ENCODE measurements at regions not wholly inside any gene's neighbourhood (a gene's known extent, or its start where the extent isn't known, plus 50 kb on each side); places are given as distances from the start of the nearest gene placed in this dataset.

DNA sequence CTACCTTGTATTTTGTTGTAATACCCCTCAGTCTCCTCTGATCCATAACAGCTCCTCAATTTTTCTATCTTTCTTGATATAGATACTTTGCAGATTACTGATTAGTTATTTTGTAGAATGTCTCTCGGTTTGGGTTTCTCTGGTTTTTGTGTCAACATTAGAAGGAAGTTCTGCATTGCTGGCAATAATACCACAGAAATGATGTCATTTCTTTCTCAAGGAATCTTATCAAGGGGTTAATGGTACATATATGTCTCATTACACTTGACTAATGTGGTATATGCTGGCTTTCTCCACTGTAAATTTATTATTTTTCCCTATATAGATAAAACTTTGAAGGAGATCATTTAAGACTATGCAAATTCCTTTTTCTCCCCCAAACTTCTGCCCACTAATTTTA is 183.6 kb upstream of the DKK2 start:
- DNase-seq: no peak
- Histone ChIP-seq H3K27ac (no peak overlapping the region), H3K9me3 (no peaks in the 10 kb centered on the region), H3K36me3 (no peaks in the 10 kb centered on the region), H3K27me3 (no peaks in the 10 kb centered on the region), H3K4me1 (no peaks in the 10 kb centered on the region), H3K4me3 (replicated peaks in 1 of 3) (no peak overlapping the region)
- 67 to 77% methylated on average over 1 of the region's 1 CpG for WGBS, 2 donors
- TF ChIP-seq POLR2A (IDR thresholded peaks at IDR 0.05): no peak
- TF ChIP-seq, protein P1, sequence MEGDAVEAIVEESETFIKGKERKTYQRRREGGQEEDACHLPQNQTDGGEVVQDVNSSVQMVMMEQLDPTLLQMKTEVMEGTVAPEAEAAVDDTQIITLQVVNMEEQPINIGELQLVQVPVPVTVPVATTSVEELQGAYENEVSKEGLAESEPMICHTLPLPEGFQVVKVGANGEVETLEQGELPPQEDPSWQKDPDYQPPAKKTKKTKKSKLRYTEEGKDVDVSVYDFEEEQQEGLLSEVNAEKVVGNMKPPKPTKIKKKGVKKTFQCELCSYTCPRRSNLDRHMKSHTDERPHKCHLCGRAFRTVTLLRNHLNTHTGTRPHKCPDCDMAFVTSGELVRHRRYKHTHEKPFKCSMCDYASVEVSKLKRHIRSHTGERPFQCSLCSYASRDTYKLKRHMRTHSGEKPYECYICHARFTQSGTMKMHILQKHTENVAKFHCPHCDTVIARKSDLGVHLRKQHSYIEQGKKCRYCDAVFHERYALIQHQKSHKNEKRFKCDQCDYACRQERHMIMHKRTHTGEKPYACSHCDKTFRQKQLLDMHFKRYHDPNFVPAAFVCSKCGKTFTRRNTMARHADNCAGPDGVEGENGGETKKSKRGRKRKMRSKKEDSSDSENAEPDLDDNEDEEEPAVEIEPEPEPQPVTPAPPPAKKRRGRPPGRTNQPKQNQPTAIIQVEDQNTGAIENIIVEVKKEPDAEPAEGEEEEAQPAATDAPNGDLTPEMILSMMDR (IDR thresholded peaks at IDR 0.05): no peak
- intact Hi-C loops (cut with DNase I): no loop called here

DNA sequence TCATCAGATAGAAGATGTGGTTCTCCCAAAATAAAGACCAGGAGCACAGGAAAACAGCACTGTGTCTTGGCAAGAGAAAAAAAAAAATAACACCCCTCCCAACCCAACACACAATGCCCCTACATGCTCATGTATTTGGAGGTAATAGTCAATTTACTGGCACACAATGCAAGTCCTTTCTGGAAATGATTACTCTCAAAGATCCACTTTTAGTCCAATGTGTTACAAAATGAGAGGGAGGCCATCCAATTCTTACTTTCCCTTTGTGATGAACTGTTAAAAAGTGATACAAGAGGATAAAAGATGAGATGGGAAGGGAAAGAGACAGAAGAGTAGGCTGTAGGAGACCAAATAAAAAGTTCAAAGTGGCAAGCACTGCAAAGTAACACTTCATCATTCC is 180.3 kb upstream of the DKK2 start:
- H3K4me3 ChIP-seq (replicated peaks in 1 of 3): no peak overlapping the region
- intact Hi-C loops (cut with DNase I): no loop called here
- DNase-seq: no peak
- no peaks in the 10 kb centered on the region for H3K27me3 ChIP-seq
- TF ChIP-seq, protein P1 (IDR thresholded peaks at IDR 0.05): no peak
- TF ChIP-seq POLR2A (IDR thresholded peaks at IDR 0.05): no peak
- no peak overlapping the region for H3K27ac ChIP-seq
- no peaks in the 10 kb centered on the region for H3K36me3 ChIP-seq
- H3K4me1 ChIP-seq: no peaks in the 10 kb centered on the region
- no peaks in the 10 kb centered on the region for H3K9me3 ChIP-seq

DNA sequence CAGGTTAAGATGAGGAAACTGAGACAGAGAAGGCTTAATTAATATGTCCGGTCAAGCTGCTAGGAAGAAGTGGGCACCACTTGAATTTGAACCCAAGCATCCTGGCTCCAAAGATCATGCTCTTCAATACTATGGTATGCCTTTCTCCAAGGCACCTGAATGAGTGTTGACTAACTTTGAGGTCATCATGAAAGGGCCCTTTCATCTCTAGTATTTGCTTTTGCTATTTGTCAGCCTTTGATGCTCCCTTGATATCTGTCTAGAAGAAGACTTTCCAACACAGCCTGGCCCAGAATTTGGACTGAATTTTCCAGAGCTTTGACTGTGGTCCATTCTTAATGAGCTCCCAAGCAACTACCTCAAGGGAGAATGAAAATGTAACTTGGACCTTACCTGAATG is 179.1 kb upstream of the DKK2 start:
- no peak for DNase-seq
- no peaks in the 10 kb centered on the region for H3K4me1 ChIP-seq
- 88 to 100% methylated on average over 1 of the region's 1 CpG for WGBS, 2 donors
- H3K27me3 ChIP-seq: no peaks in the 10 kb centered on the region
- H3K4me3 ChIP-seq (replicated peaks in 1 of 3): no peak overlapping the region
- no peaks in the 10 kb centered on the region for H3K36me3 ChIP-seq
- intact Hi-C loops (cut with DNase I): no loop called here
- TF ChIP-seq POLR2A (IDR thresholded peaks at IDR 0.05): no peak
- H3K9me3 ChIP-seq: no peaks in the 10 kb centered on the region
- no peak overlapping the region for H3K27ac ChIP-seq

DNA sequence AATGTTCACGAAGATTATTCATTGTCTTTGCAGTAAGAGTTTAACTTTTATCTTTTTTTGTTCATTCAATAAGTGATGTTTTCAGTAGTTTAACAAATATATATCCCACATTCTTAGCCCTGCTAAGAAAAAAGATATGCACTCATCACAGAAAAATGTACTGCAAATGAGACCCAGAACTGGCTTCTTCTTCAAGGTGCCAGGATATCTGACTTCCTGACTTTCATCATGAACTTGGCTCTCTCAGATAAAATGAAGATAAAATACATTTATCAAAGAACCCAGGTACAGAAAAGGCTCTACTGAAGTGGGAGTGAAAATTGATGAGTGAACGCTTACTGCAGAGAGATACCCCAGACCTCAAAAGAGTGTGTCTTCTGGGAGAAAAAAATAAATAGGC is 177.8 kb upstream of the DKK2 start:
- intact Hi-C loops (cut with DNase I): no loop called here
- H3K27me3 ChIP-seq: no peaks in the 10 kb centered on the region
- no peak for DNase-seq
- no peaks in the 10 kb centered on the region for H3K4me1 ChIP-seq
- WGBS, 2 donors: 89 to 94% methylated on average over 2 of the region's 2 CpGs
- H3K4me3 ChIP-seq (replicated peaks in 1 of 3): no peak overlapping the region
- H3K9me3 ChIP-seq: no peaks in the 10 kb centered on the region
- no peaks in the 10 kb centered on the region for H3K36me3 ChIP-seq
- TF ChIP-seq, protein P1 (IDR thresholded peaks at IDR 0.05): no peak
- TF ChIP-seq POLR2A (IDR thresholded peaks at IDR 0.05): no peak
- no peak overlapping the region for H3K27ac ChIP-seq

DNA sequence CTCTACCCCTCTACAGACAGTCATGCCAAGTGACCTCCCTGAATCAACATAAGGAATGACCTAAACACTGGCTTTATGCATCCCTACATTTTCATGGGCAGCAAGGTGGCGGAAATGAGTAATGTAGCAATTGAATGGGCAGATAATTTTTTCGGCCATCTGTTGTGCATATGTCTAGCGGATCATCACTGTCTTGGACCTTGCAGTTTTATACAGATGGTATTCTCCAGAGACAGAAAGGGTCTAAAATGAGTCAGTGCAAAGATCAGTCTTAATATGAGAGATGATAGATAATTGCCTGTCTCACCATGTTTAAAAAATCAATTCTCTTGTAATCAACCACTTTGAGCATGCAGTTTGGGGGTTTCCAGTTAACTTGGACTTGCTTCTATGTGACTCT is 177.3 kb upstream of the DKK2 start:
- Histone ChIP-seq H3K27ac (no peak overlapping the region), H3K9me3 (no peaks in the 10 kb centered on the region), H3K36me3 (no peaks in the 10 kb centered on the region), H3K4me1 (no peaks in the 10 kb centered on the region), H3K27me3 (no peaks in the 10 kb centered on the region), H3K4me3 (replicated peaks in 1 of 3) (no peak overlapping the region)
- WGBS, 2 donors: 96 to 97% methylated on average over 3 of the region's 3 CpGs
- intact Hi-C loops (cut with DNase I): no loop called here
- no peak for DNase-seq
- TF ChIP-seq POLR2A (IDR thresholded peaks at IDR 0.05): no peak
- TF ChIP-seq, protein P1 (IDR thresholded peaks at IDR 0.05): no peak

DNA sequence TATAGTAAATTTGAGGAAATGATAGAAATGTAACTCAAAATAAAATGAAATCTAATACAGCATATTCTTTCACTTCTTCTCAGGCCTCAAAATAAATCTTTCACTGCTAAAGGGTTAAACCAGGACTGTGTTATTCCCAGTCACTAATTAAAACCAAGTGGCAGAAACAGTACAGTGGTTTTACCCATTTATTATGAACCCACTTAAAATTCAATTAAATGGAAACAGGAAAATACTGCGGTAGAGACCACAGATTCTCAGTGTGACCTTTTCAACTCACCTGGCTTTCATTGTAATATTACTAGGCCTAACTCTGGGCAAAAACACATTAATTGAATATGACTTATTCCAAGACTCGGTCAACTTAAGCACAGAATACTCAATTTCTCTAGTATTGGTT is 176.5 kb upstream of the DKK2 start:
- intact Hi-C loops (cut with DNase I): no loop called here
- Histone ChIP-seq H3K27me3 (no peaks in the 10 kb centered on the region), H3K27ac (no peak overlapping the region), H3K36me3 (no peaks in the 10 kb centered on the region), H3K9me3 (no peaks in the 10 kb centered on the region), H3K4me3 (replicated peaks in 1 of 3) (no peak overlapping the region), H3K4me1 (no peaks in the 10 kb centered on the region)
- 89 to 91% methylated on average over 2 of the region's 2 CpGs for WGBS, 2 donors
- no peak for DNase-seq
- TF ChIP-seq POLR2A (IDR thresholded peaks at IDR 0.05): no peak
- TF ChIP-seq, protein P1 (IDR thresholded peaks at IDR 0.05): no peak
